Forelimb muscle (tissue), 1 donor: ENCODE measurements at regions not wholly inside any gene's neighbourhood (a gene's known extent, or its start where the extent isn't known, plus 50 kb on each side); places are given as distances from the start of the nearest gene placed in this dataset.
"Not testable (repeated sequence)": the region's sequence is repeated elsewhere in the genome, so short reads cannot be mapped to it uniquely, and the experiment has no call there.

Experiments used
- DNase-seq: peaks from one replicate; pipeline ENCODE4 v3.0.0-alpha.2; 2013; ENCODE audit warnings: low read depth

DNA sequence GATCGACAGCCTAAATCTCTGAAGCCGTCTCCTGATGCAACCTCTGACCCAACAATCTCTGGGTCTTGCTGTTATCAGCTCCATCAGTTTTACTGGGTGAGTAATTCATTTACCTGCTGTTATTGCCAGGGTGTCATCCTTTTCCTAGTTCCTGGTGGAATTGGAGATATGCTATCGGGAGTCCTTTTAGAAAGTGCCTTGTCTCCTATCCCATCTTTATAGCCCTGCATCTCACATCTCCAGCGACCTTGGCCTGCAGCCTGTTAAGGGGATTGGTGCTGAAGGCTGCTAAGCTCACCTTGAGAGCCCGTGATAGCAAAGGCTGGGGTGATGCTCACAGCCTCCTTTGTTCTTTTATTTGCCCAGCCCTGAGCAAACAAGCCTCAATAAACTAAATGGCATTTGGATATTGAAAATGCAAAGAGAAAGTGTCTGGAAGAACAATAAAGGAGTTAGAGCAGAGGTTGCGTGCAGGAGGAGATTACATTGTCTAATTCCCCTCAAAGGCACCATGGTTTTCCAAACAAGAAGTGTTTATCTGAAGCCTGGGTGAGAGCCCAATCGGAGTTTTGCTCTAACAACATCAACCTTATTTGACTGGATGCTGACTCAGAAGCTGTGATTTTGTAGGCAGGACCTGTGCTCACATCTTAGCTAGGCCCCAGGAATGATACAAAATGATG lies 101.8 kb downstream of the RPLP1 start:
- DNase-seq = no peak

DNA sequence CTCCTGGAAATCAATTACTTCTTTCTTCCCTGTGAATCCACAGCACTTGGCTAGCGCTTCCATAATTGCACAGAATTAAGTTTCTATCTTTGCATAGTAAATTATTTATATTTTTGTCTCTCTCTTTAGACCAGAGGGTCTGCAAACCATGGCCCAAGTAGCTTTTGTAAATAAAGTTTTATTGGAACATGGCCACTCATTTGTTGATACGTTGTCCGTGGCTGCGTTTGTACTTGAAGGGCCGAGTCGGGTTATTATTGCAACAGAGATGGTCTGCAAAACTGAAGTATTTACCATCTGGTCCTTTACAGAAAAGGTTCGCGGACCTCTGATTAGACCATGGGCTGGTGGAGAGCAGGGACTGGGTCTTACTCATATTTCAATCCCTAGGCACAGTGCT lies 102.5 kb downstream of the RPLP1 start:
- no peak for DNase-seq

- DNase-seq = no peak
Observed at GRCh38 chr15:69556344-69556743, 103.7 kb downstream of the RPLP1 start.

GRCh38 chr15:69557020-69557706 lies 104.5 kb downstream of the RPLP1 start:
- DNase-seq = no peak

- no peak for DNase-seq
Observed at GRCh38 chr15:69557707-69558409, 105.2 kb downstream of the RPLP1 start.

- no peak for DNase-seq
Observed at GRCh38 chr15:69559440-69560190, 107.0 kb downstream of the RPLP1 start.

GRCh38 chr15:69561071-69561784 lies 108.6 kb downstream of the RPLP1 start:
- DNase-seq = no peak

DNA sequence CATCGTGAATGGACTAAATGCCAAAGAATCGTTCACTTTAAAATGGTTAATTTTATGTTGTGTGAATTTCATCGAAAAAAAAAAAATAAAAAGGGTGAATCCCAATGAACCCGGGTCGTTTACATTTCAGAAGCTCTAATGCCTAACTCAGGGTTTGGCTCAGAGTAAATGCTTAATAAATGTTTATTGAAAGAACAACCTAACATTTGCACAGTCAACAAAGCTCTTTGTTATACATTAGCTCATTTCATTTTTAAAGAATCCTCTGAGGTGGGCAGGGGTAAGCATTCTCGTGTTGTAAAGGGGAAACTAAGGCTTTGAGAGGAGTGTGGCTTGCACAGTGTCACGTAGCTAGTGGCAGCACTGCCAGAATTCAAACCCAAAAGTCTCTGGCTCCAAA lies 109.5 kb downstream of the RPLP1 start:
- DNase-seq = no peak

DNA sequence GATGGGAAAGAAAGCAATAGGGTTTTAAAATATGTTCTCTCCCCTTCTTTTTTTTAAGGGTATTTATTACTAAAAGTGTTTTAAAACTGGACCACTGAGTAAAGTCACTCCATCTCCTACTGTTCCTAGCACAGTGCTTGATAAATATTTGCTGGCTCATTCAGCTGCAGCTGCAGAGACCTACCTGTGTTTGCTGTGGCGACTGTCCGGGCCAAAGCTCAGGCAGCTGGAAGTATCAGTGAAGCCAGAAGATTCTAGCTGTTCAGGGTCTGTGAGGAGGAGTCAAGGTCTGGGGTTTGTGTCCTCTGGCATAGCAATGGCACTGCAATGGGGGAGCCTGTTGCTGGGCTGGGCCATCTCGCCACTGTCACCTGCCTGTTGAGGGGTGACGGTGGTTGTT lies 109.9 kb downstream of the RPLP1 start:
- DNase-seq = no peak

- DNase-seq = no peak
Observed at GRCh38 chr15:69565066-69565655, 112.5 kb downstream of the RPLP1 start.

- DNase-seq = not testable (repeated sequence)
Observed at GRCh38 chr15:69567238-69567760, 114.7 kb downstream of the RPLP1 start.

- DNase-seq = no peak
Observed at GRCh38 chr15:69568173-69569009, 115.8 kb downstream of the RPLP1 start.

GRCh38 chr15:69570454-69570853 lies 117.8 kb downstream of the RPLP1 start:
- DNase-seq = no peak

DNA sequence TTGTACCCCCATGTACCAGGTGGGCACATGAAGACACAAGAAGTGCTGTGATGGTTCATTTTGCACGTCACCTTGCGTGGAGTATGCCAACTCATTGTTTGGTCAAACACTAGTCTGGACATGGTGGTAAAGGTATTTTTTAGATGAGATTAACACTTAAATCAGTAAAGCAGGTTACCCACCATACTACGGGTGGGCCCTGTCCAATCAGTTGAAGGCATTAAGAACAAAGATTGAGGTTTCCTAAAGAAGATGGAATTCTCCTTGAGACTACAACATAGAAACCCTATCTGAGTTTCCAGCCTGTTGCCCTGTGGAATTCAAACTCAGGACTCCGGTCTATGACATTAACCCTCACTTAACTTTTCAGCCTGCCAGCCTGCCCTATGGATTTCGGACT lies 118.4 kb downstream of the RPLP1 start:
- DNase-seq = no peak

DNA sequence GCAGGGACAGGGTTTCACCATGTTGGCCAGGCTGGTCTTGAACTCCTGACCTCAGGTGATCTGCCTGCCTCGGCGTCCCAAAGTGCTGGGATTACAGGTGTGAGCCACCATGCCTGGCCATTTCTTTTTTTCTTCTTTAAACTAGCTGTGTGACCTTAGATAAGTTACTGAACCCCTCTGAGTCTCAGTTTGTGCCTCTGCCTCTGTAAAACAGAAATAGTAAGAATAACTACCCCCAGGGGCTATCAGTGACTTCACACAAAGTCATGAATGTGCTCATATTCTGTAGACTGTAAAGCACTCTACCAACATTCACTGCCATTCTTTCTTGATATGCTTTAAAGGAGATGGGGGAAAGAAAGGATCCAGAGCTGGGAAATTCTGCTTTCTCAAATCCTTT lies 120.7 kb downstream of the RPLP1 start:
- not testable (repeated sequence) for DNase-seq

DNA sequence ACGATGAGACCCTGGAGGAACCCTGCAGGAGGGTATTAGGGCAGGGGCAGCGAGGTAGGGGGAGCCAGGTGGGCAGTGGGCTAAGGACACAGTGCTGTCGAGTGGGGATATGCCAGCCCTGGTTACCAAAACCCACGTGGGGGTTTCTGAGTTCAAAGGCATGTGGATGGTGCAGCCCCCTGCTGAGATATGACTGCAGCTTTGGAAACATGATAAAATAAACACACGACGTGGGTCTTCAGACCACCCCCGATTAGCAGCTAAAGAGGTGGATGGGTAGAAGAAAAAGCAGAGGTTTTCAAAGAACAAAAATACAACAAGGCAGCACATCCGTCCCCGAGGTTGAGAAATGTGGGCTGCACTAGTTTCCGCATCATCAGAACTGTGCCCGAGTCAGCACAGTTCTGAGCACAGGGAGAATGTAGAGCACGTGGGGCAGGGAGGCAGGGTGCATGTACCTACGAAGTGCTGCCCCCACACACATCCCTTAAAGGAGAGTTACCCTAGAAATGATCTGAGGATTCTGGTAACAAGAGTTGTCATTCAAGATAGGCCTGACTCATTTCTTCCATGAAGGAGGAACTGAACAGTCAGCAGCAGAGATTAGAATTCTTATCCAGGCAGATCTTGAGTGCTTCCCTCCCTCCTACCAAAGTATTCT lies 121.3 kb downstream of the RPLP1 start:
- no peak for DNase-seq

- DNase-seq = no peak
Observed at GRCh38 chr15:69574506-69574905, 121.9 kb downstream of the RPLP1 start.

DNA sequence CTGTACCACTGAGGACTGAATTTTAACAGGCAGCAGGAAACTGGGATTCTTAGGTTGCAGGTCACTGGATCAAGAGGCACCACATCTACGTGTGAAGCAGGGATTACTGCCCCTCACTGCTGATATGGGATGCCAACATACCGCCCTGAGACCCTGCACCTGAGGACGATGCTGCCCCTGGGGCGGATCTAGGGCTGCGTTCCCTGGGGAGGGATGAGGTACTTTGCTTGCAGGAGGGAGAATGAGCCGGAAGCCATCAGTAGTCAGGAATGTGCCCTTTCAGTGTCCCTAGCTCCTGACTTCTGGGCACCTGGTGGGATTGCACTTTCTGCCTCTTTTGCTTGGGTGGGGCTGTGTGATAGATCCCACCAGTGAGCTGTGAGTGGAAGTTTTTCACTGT lies 122.8 kb downstream of the RPLP1 start:
- no peak for DNase-seq

DNA sequence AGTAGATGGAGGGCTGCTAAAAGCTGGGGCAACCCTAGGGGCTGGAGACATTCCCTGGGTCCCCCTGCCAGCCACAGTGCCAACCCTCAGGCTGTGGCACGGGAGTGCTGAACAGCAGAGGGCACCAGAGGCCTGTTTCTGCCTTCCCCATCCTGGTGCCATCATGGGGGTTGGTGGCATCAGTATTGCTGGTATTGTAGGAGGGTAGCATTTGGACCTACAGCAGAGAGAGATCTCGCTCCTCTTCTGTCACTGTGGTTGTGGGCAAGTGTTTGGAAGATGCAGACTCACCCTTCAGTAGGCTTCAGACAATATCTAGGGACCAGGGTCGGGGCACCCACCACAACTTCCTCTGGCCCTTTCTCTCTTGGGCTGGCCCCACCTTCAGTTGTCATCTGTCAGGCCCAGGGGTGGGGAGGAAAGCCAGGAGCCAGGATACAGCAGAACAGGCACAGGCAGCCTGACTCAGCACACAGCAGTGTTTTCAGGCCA lies 123.5 kb downstream of the RPLP1 start:
- DNase-seq = no peak
